Muscle of arm (tissue), 1 donor: ENCODE measurements at regions not wholly inside any gene's neighbourhood (a gene's known extent, or its start where the extent isn't known, plus 50 kb on each side); places are given as distances from the start of the nearest gene placed in this dataset.
"Not testable (repeated sequence)": the region's sequence is repeated elsewhere in the genome, so short reads cannot be mapped to it uniquely, and the experiment has no call there.

Experiments
- DNase-seq: peaks from one replicate; pipeline ENCODE4 v3.0.0-alpha.2; 2013

- no peak for DNase-seq
These were observed 100.0 kb upstream of the PIK3R1 start for GRCh38 chr5:68115584-68115983.

DNA sequence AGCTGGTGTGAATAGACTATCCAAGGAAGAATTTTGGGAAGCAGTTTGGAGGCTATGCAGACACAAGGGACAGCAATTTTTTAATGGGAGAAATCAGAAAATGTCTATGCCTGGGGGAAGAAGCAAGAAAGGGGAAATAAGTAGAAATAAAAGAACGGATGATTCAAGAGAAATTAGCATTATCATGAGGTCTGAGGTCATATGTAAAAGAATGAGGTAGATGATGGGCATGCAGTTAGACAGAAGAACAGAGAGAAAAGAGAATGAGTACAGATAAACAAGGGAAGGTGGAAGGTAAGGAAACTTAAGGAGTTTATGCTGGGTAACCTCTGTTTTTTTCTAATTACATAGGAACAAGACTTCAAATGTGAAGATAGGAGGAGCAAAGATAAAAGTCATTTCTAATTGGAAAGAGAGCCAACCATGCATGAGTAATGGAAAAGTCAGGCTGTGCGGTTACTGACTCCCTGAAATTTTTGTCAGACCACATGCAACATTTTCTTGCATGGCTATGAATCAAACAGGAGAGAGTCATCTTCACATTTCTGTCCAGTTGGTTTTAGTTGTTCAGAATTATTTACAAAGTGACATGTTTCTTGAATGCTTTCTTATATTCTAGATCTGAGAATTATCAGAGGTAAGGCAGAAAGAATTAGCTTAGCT is 101.0 kb upstream of the PIK3R1 start:
- no peak for DNase-seq

DNA sequence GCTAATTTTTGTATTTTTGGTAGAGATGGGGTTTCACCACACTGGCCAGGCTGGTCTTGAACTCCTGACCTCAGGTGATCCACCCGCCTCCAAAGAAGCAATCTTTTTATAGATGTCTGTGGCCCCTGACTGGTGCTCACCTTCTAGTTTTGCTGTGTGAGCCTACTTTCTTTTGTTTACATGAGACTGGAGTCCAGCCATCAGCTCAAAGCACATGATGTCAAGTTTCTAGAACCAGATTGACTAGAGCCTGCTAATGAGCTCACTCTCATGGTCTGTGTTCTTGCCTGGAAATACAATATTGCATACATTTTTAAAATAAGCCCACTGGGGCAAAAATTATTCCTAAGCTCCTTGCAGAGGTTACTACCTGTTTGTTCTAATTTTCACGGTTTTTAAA is 102.9 kb upstream of the PIK3R1 start:
- no peak for DNase-seq

DNA sequence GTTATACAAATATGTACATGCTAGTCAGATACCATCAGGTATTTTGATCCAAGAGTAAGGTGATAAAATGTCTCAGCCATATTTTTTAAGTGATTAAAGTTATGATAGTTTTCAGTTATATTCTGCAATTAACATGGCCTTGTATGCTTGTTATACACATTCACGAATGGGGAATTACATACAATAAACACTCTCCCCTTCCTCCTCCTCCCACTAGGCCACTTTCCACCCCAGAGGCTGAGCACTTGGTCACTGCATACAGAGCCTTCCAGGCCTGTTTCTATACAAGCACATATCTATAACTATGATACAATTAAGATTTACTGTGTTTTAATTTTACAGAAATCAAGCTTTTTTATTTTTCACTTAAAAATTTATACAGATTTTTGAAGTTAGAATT is 104.7 kb upstream of the PIK3R1 start:
- no peak for DNase-seq

- DNase-seq, result no peak
These were observed 105.3 kb upstream of the PIK3R1 start for GRCh38 chr5:68110264-68110663.

DNA sequence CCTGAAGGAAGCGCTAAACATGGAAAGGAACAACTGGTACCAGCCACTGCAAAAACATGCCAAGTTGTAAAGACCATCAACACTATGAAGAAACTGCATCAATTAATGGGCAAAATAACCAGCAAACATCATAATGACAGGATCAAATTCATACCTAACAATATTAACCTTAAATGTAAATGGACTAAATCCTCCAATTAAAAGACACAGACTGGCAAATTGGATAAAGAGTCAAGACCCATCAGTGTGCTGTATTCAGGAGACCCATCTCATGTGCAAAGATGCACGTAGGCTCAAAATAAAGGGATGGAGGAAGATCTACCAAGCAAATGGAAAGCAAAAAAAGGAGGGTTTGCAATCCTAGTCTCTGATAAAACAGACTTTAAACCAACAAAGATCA is 111.3 kb upstream of the PIK3R1 start:
- not testable (repeated sequence) for DNase-seq

DNA sequence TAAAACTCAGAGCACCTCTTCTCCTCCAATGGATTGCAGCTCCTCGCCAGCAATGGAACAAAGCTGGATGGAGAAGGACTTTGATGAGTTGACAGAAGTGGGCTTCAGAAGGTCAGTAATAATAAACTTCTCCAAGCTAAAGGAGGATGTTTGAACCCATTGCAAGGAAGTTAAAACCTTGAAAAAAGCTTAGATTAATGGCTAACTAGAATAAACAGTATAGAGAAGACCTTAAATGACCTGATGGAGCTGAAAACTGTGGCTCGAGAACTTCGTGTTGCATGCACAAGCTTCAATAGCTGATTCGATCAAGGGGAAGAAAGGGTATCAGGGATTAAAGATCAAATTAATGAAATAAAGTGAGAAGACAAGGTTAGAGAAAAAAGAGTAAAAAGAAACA is 112.3 kb upstream of the PIK3R1 start:
- DNase-seq, result not testable (repeated sequence)

DNA sequence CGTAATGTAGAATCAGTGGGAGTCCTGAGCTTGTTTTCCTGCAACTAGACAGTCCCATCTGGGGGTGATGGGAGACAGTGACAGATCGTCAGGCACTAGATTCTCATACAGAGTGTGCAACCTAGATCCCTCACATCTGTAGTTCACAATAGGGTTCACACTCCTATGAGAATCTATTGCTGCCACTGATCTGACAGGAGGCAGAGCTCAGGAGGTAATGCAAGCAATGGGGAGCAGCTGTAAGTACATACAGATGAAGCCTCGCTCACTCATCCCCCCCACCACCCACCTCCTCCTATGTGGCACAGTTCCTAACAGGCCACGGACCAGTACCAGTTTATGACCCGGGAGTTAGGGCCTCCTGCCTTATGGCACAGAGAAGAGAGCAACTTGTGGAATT is 116.2 kb upstream of the PIK3R1 start:
- no peak for DNase-seq

DNA sequence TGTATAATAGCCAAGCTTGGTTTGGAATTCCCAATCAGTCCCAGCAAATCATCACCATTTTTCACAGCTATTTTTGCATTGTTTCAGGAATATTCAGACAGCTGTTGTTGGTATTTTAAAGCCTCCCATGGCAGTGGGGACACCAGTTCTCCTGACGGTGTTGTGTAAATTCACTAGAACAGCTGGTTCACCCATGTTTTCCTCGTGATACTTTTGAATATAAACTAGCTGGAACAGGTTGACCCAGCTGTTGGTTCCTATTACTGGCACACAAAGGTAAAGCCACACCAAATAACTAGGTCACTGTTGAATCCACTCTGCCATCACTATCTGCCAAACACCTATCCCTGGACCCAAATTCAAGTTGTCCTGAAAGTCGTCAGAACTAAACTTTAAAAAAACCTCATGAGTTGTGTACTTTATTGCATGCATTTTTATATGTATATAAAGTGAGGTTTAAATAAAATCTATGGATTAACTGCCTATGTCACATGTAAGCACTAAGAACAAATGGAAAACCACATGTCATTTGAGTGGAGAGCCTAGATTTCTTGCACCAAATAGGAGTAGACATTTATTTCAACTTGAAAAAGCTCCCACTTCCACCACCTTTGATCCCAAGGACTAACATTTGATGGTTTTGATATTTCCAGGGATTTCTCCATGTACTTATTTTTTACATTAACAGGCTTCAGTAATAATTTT is 121.9 kb upstream of the PIK3R1 start:
- DNase-seq, result no peak

DNA sequence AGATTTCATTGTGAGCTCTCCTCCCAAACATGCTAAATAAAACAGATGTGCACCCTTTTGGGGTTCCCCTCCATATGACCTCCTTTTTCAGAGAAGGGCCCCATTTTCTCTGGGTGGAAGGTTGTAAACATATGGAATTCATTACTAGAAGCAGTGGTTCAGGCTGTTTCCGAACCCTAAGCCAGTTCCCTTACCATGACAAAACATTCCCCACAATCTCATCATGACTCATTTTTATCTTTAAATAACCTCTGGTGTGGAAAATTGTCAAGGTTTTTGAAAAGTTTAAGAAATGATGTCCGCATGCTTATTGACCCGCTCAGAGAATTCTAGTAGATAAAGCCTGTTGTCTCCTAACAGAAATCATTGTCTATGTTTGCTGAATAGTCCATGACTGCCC is 127.3 kb upstream of the PIK3R1 start:
- peak; percentile 38 for DNase-seq

GRCh38 chr5:68087866-68088265 is 127.7 kb upstream of the PIK3R1 start:
- DNase-seq, result no peak

DNA sequence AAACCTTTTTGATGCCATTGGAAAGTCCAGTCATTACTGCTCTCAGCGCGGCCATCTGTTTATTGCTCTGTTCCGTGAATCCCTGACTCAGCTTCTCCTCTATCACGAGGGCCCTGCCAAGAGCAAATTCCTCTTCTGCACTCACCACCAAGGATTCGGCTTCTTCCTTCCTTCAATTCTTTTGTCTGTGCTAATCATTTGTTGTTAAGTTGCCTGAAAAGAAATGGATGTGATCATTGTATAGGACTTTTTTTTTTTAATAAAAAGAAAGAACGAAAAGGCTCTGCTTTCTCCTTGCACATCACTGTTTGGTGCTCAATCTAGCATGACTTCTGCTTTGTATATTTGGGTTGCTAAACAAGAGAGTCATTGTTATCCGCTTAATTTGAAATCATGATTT is 128.7 kb upstream of the PIK3R1 start:
- DNase-seq, result peak; percentile 45

DNA sequence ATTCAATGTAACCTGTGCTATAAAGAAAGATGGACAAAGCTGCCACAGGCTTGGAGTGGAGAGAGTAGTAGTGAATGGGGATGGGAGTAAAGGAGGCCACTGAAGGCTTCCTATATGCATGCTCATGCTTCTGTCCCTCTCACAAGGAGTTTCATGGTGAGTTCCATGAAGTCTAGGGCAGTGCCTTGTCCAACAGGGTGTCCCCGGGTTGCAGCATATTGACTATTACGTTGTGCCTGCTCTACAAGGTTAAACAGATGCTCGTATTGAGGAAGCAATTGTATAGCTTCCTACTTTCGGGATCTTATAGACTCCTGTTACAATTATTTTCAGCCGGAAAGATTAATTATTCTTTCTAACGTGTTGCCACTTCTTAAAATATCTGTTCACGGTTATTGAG is 129.1 kb upstream of the PIK3R1 start:
- no peak for DNase-seq

DNA sequence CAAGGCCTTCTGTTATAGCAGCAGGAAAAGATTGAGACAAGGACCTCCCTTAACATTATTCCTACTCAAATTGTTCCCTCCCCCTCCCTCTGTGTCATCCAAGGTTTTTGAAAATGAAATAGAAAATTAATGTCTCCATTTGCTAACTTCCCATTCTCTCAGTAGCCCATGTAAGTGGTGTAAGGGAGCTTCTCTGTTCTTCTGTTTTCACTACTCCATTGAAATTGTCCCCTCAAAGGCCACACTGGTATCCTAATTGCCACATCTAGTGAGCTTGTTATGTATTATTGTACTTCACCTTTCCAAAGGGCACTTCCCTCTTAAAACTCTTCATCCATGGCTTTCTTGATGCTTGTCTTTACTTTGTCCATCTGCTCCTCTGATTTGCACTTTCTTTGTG is 131.2 kb upstream of the PIK3R1 start:
- DNase-seq, result no peak

DNA sequence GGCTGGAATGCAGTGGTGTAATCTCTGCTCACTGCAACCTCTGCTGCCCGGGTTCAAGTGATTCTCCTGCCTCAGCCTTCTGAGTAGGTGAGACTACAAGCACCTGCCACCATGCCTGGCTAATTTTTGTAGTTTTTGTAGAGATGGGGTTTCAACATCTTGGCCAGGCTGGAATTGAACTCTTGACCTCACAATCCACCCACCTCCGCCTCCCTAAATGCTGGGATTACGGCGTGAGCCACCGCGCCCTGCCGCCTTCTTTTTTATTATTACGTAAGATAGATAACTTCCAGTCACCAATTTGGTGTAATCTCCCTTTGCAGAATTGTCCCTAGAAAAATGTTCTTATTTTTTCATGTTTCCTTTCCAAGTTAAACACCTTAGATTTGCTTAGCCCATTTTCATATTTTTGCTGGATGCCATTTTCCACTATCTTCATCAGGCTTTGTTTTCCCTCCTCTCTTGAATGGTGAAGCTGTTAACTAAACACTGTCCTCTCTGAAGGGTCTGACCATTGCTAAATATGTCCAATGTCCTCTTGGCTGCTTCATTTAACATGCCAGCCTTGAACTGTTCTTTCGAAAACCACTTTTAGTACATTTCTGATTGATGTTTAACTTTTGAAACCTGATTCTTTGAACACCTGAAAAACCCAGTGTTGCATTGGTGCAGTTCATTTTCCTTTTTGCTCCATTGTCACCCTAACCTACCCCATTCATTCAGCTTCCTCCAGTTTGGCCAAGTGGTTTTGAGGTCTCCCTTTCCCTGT is 135.1 kb upstream of the PIK3R1 start:
- no peak for DNase-seq

GRCh38 chr5:68077349-68077894 is 138.1 kb upstream of the PIK3R1 start:
- DNase-seq, result no peak

- no peak for DNase-seq
These were observed 140.9 kb upstream of the PIK3R1 start for GRCh38 chr5:68074633-68075032.

GRCh38 chr5:68074048-68074632 is 141.4 kb upstream of the PIK3R1 start:
- no peak for DNase-seq

DNA sequence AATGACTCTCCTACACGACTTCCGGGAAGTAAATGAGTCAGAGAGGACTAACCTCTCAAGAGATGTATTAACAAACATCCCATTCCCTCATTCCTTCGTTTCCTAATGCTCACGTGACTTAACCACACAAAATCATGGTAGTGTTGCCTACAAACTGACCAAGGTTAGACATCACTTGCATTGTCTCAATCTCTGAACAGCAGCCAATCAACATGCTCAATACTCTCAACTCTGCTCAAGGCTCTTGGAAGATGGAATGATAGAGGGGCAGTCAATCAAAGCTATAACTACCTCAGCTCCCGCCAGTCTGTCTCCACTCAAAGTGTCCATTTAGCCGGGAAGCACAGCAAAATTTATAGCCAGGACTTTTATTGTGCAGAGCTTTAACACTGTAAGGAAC is 143.8 kb upstream of the PIK3R1 start:
- no peak for DNase-seq

- DNase-seq, result no peak
These were observed 144.3 kb upstream of the PIK3R1 start for GRCh38 chr5:68071282-68071632.

- DNase-seq, result no peak
These were observed 144.8 kb upstream of the PIK3R1 start for GRCh38 chr5:68070591-68071281.
